ENCODE measurements at regions not wholly inside any gene's neighbourhood (a gene's known extent, or its start where the extent isn't known, plus 50 kb on each side); places are given as distances from the start of the nearest gene placed in this dataset.

DNA sequence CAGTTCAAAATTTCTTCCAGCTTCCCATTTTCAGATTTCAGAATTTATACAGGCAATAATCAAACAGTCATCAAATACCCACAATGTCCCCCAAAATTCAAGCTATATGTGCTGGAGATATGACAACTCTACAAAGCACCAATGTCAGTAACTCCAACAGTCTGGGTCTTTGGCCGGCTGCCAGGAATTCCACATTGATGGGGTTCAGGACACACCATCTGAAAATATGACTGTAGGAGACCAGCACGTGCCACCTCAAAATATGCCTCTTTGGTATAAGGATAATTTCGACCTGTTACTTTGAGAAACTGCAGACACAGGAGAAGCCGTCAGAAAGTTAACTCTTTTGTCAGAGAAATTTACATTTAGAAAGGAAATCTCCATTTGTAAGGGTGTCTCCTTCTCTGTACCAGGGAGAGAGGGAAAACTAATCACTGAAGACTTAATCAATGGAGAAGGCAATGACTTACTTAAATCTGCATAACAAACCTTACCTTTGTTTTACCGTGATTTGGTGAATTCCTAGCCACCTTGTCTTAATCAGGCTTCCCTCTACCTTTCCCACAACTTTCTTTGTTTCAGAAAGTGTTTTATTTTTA lies 594.3 kb upstream of the CDH5 start:
- Histone ChIP-seq H3K4me3 (no peak overlapping the region), H3K27me3 (no peaks in the 10 kb centered on the region), H3K27ac (no peak overlapping the region), H3K9me3 (peaks cover 0 to 11% of the 10 kb centered on the region in 2 donors), H3K4me1 (no peaks in the 10 kb centered on the region), H3K36me3 (no peaks in the 10 kb centered on the region)
- TF ChIP-seq, protein P1, sequence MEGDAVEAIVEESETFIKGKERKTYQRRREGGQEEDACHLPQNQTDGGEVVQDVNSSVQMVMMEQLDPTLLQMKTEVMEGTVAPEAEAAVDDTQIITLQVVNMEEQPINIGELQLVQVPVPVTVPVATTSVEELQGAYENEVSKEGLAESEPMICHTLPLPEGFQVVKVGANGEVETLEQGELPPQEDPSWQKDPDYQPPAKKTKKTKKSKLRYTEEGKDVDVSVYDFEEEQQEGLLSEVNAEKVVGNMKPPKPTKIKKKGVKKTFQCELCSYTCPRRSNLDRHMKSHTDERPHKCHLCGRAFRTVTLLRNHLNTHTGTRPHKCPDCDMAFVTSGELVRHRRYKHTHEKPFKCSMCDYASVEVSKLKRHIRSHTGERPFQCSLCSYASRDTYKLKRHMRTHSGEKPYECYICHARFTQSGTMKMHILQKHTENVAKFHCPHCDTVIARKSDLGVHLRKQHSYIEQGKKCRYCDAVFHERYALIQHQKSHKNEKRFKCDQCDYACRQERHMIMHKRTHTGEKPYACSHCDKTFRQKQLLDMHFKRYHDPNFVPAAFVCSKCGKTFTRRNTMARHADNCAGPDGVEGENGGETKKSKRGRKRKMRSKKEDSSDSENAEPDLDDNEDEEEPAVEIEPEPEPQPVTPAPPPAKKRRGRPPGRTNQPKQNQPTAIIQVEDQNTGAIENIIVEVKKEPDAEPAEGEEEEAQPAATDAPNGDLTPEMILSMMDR (IDR thresholded peaks at IDR 0.05): no peak
- TF ChIP-seq POLR2AphosphoS5 (IDR thresholded peaks at IDR 0.05): no peak
- TF ChIP-seq POLR2A (IDR thresholded peaks at IDR 0.05): no peak
- no peak for DNase-seq (ENCODE audit: low spot score in 2 of 2)
- intact Hi-C loops (cut with DNase I; ENCODE audit: low total_unique reads): no loop called here

DNA sequence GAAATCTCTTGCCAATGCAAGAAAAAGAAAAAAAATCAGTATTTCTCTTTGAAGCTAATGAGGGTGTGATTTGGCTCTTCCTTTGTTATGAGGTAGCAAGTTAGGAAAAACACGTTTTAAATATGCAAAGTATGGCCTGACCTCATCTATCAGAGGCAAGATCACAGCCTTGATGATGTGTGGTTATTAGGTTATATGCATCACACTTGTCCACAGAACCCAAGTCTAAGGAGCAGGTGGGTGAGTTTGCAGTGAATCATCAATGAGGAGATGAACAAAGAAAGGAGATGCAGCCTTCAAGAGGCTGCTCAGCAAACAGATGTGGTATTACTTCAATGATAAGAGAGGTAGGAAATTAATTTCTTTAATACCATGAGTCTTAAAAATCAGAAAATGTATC lies 594.8 kb upstream of the CDH5 start:
- intact Hi-C loops (cut with DNase I; ENCODE audit: low total_unique reads): no loop called here
- Histone ChIP-seq H3K27me3 (no peaks in the 10 kb centered on the region), H3K9me3 (peaks cover 0 to 11% of the 10 kb centered on the region in 2 donors), H3K4me1 (no peaks in the 10 kb centered on the region), H3K36me3 (no peaks in the 10 kb centered on the region), H3K27ac (no peak overlapping the region), H3K4me3 (no peak overlapping the region)
- DNase-seq (ENCODE audit: low spot score in 2 of 2): no peak
- TF ChIP-seq, protein P1 (IDR thresholded peaks at IDR 0.05): no peak
- TF ChIP-seq POLR2AphosphoS5 (IDR thresholded peaks at IDR 0.05): no peak
- no peak for TF ChIP-seq POLR2A (IDR thresholded peaks at IDR 0.05)

DNA sequence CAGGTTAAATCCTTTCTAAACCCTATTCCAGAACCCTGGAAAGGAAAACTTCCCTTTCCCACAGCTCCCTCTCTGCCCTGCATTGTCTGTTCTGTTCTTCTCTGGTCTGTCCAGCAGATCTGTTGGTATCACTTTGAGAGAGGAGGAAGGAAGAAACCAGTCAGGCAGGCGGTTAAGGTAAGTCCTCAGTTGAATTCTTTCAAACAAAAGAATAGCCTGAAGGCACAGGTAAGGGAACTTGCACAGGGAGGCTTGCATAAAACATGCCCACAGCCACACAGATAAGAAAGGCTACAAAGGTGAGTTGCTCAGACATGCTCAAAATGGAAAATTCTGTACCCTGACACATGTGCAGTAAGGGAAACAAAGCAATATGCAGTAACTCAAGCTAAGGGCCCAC lies 595.7 kb upstream of the CDH5 start:
- TF ChIP-seq POLR2A (IDR thresholded peaks at IDR 0.05) (no peak), POLR2AphosphoS5 (IDR thresholded peaks at IDR 0.05) (no peak)
- TF ChIP-seq, protein P1 (IDR thresholded peaks at IDR 0.05): no peak

DNA sequence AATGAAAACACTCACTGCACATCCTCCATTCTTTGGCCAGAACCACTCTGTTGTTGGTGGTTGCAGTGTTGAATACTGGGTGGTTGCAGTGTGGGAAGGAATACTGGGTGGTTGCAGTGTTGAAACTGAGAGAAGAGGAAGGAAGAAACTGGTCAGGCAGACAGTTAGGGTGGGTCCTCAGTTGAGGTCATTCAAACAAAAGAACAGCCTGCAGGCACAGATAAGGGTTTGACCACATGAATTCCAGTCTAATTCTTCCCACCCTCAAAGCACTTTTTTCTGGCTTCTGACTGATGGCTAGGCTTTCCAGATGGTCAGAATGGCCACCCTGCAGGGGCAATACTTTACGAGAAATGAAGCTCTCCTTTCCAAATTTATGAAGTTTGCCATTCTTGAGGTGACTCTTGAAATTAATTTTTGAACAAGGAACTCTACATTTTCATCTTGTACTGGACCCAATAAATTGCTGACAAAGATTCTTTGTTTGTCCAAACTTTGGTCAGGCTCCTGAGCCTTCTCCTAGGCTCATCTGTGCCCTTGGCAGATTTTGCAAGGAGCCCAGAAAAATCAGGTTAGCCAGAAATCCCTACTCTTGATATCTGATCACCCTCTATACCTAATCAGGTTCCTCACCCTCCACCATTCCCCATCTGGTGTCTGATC lies 596.6 kb upstream of the CDH5 start:
- no peak overlapping the region for H3K27ac ChIP-seq
- no peaks in the 10 kb centered on the region for H3K27me3 ChIP-seq
- H3K9me3 ChIP-seq: peaks cover 0 to 11% of the 10 kb centered on the region in 2 donors
- H3K4me1 ChIP-seq: no peaks in the 10 kb centered on the region
- no peak overlapping the region for H3K4me3 ChIP-seq
- TF ChIP-seq, protein P1 (IDR thresholded peaks at IDR 0.05): no peak
- TF ChIP-seq POLR2AphosphoS5 (IDR thresholded peaks at IDR 0.05) (no peak), POLR2A (IDR thresholded peaks at IDR 0.05) (no peak)
- DNase-seq (ENCODE audit: low spot score in 2 of 2): no peak
- H3K36me3 ChIP-seq: no peaks in the 10 kb centered on the region
- intact Hi-C loops (cut with DNase I; ENCODE audit: low total_unique reads): no loop called here

More for the DNA sequence above, 595.7 kb upstream of the CDH5 start:
- Histone ChIP-seq H3K4me3 (no peak overlapping the region), H3K9me3 (peaks cover 0 to 11% of the 10 kb centered on the region in 2 donors), H3K27ac (no peak overlapping the region), H3K36me3 (no peaks in the 10 kb centered on the region), H3K27me3 (no peaks in the 10 kb centered on the region), H3K4me1 (no peaks in the 10 kb centered on the region)
- no peak for DNase-seq (ENCODE audit: low spot score in 2 of 2)
- intact Hi-C loops (cut with DNase I; ENCODE audit: low total_unique reads): no loop called here

DNA sequence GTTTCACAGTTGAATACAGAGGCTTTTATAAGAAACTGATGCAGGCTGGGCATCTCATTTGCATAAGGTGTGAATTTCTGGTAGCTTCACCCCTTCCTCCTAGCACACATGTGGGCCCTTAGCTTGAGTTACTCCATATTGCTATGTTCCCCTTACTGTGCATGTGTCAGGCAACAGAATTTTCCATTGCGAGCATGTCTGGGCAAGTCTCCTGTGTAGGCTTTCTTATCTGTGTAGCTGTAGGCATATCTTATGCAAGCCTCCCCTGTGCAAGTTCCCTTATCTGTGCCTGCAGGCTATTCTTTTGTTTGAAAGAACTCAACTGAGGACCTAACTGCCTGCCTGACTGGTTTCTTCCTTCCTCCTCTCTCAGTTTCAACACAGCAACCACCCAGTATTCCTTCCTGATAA lies 597.4 kb upstream of the CDH5 start:
- Histone ChIP-seq H3K9me3 (peaks cover 0 to 11% of the 10 kb centered on the region in 2 donors), H3K27ac (no peak overlapping the region), H3K27me3 (no peaks in the 10 kb centered on the region), H3K4me3 (no peak overlapping the region), H3K4me1 (no peaks in the 10 kb centered on the region), H3K36me3 (no peaks in the 10 kb centered on the region)
- DNase-seq (ENCODE audit: low spot score in 2 of 2): no peak
- TF ChIP-seq POLR2AphosphoS5 (IDR thresholded peaks at IDR 0.05) (no peak), POLR2A (IDR thresholded peaks at IDR 0.05) (no peak)
- TF ChIP-seq, protein P1 (IDR thresholded peaks at IDR 0.05): no peak
- intact Hi-C loops (cut with DNase I; ENCODE audit: low total_unique reads): no loop called here

Measured in breast epithelium (tissue), 4 donors.